Suprapubic skin (tissue), 4 donors: ENCODE measurements at regions not wholly inside any gene's neighbourhood (a gene's known extent, or its start where the extent isn't known, plus 50 kb on each side); places are given as distances from the start of the nearest gene placed in this dataset.

Experiments used
- EP300 ChIP-seq: sonication (generic); formaldehyde crosslinking; IDR thresholded peaks from one replicate; pipeline ENCODE4 v1.6.1; 2017; ENCODE audit warnings: antibody characterized with exemption
- POLR2A ChIP-seq, 2 donors: fragments of 450-650 bp; IDR thresholded peaks; one replicate each; pipeline ENCODE4 v1.6.1; 2017; ENCODE audit warnings: antibody characterized with exemption in 2 of 2, mild to moderate bottlenecking in 2 of 2, moderate library complexity in 2 of 2
- POLR2AphosphoS5 ChIP-seq, 3 donors: sonication (generic); formaldehyde crosslinking; IDR thresholded peaks; one replicate each; pipeline ENCODE4 v1.6.1; 2017; ENCODE audit warnings: antibody characterized with exemption in 3 of 3
- TF ChIP-seq, protein P1 (sequence below), 2 donors: fragments of 200-600 bp in 1 of 2; fragments of 450-650 bp in 1 of 2; sonication (generic) in 1 of 2; IDR thresholded peaks; one replicate each; pipeline ENCODE4 v1.5.1; 2016 to 2019; ENCODE audit warnings: antibody characterized with exemption in 2 of 2, mild to moderate bottlenecking in 1 of 2, moderate library complexity in 1 of 2

- no peak for TF ChIP-seq POLR2A (IDR thresholded peaks at IDR 0.05)
- TF ChIP-seq, protein P1, sequence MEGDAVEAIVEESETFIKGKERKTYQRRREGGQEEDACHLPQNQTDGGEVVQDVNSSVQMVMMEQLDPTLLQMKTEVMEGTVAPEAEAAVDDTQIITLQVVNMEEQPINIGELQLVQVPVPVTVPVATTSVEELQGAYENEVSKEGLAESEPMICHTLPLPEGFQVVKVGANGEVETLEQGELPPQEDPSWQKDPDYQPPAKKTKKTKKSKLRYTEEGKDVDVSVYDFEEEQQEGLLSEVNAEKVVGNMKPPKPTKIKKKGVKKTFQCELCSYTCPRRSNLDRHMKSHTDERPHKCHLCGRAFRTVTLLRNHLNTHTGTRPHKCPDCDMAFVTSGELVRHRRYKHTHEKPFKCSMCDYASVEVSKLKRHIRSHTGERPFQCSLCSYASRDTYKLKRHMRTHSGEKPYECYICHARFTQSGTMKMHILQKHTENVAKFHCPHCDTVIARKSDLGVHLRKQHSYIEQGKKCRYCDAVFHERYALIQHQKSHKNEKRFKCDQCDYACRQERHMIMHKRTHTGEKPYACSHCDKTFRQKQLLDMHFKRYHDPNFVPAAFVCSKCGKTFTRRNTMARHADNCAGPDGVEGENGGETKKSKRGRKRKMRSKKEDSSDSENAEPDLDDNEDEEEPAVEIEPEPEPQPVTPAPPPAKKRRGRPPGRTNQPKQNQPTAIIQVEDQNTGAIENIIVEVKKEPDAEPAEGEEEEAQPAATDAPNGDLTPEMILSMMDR (IDR thresholded peaks at IDR 0.05): no peak
- no peak for TF ChIP-seq POLR2AphosphoS5 (IDR thresholded peaks at IDR 0.05)
- TF ChIP-seq EP300: no peak
These were observed 65.4 kb upstream of the HDDC2 start for GRCh38 chr6:125367036-125367782.
